Progenitor cell of endocrine pancreas (in vitro differentiated cells): ENCODE measurements at regions not wholly inside any gene's neighbourhood (a gene's known extent, or its start where the extent isn't known, plus 50 kb on each side); places are given as distances from the start of the nearest gene placed in this dataset.

ENCODE experiments used
- DNase-seq: peaks from one replicate; pipeline ENCODE4 v3.0.0; 2021; ENCODE audit warnings: low spot score; ENCODE audit not compliant: unreplicated experiment
- H3K27ac Mint-ChIP-seq: 2 replicates; pipeline ENCODE4 v1.8.0; 2021; ENCODE audit warnings: mild to moderate bottlenecking, moderate library complexity, mixed read lengths
- H3K27me3 Mint-ChIP-seq: 2 replicates; pipeline ENCODE4 v1.8.0; 2021; ENCODE audit warnings: mixed read lengths
- H3K36me3 Mint-ChIP-seq: 2 replicates; pipeline ENCODE4 v1.8.0; 2022; ENCODE audit warnings: mixed read lengths; ENCODE audit not compliant: insufficient read depth
- H3K4me1 Mint-ChIP-seq: 2 replicates; pipeline ENCODE4 v1.8.0; 2021; ENCODE audit warnings: low read depth, mixed read lengths
- H3K4me3 Mint-ChIP-seq: 2 replicates; pipeline ENCODE4 v1.8.0; 2021; ENCODE audit warnings: low read depth, mild to moderate bottlenecking, moderate library complexity, mixed read lengths
- H3K9me3 Mint-ChIP-seq: 2 replicates; pipeline ENCODE4 v1.8.0; 2021; ENCODE audit warnings: low read depth, mixed read lengths
- TF ChIP-seq, protein P1 (sequence below): fragments of 200-600 bp; sonication (generic); IDR thresholded peaks from one replicate; pipeline ENCODE4 v1.5.0; 2021; ENCODE audit warnings: antibody characterized with exemption, mild to moderate bottlenecking; ENCODE audit not compliant: unreplicated experiment

DNA sequence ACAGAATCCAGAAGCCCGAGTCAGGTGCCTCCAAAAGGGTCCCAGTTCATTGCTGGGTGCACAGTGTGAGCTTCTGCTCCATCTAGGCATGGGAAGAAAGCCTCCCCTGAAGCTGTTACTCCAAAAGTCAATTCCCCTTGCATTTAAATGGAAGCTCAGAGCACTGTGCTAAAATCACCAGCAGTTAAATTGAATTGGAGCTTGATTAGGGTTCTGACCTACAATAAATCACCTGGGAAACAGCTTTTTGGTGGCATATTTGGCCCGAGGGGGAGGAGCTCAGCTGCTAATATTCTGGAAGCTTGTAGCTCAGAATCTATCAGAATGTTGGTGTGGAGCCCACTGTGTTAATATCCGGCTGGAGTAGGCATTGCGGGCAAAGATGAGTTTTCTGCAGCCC lies 87.1 kb upstream of the RGMA start:
- Mint-ChIP-seq H3K27ac (no peak overlapping the region), H3K4me3 (no peak overlapping the region), H3K4me1 (no peaks in the 10 kb centered on the region), H3K36me3 (no peaks in the 10 kb centered on the region), H3K27me3 (peaks cover 31% of the 10 kb centered on the region), H3K9me3 (no peaks in the 10 kb centered on the region)
- DNase-seq, result no peak
- TF ChIP-seq, protein P1, sequence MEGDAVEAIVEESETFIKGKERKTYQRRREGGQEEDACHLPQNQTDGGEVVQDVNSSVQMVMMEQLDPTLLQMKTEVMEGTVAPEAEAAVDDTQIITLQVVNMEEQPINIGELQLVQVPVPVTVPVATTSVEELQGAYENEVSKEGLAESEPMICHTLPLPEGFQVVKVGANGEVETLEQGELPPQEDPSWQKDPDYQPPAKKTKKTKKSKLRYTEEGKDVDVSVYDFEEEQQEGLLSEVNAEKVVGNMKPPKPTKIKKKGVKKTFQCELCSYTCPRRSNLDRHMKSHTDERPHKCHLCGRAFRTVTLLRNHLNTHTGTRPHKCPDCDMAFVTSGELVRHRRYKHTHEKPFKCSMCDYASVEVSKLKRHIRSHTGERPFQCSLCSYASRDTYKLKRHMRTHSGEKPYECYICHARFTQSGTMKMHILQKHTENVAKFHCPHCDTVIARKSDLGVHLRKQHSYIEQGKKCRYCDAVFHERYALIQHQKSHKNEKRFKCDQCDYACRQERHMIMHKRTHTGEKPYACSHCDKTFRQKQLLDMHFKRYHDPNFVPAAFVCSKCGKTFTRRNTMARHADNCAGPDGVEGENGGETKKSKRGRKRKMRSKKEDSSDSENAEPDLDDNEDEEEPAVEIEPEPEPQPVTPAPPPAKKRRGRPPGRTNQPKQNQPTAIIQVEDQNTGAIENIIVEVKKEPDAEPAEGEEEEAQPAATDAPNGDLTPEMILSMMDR, result no peak

DNA sequence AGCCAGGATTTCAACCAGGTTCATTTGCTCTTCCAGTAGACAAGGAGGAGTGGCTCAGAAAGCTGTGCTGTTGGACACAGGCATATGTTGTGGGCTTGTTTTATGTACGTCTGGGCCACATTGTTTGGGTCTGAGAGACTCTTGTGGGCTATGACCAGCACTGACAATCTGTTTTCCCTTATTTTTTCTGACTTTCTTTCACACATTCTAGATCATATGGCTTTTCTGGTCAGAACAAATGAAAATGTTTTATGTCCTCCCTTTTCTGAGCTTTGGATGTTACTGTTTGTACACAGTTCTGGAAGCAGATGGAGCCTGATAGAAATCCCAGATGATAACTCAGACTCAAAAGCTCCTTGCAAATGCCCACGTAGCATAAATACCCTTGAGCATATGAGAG lies 85.8 kb upstream of the RGMA start:
- Mint-ChIP-seq H3K27ac (no peak overlapping the region), H3K4me3 (no peak overlapping the region), H3K36me3 (no peaks in the 10 kb centered on the region), H3K9me3 (no peaks in the 10 kb centered on the region), H3K4me1 (no peaks in the 10 kb centered on the region), H3K27me3 (peaks cover 27% of the 10 kb centered on the region)
- TF ChIP-seq, protein P1, result no peak
- DNase-seq, result no peak

DNA sequence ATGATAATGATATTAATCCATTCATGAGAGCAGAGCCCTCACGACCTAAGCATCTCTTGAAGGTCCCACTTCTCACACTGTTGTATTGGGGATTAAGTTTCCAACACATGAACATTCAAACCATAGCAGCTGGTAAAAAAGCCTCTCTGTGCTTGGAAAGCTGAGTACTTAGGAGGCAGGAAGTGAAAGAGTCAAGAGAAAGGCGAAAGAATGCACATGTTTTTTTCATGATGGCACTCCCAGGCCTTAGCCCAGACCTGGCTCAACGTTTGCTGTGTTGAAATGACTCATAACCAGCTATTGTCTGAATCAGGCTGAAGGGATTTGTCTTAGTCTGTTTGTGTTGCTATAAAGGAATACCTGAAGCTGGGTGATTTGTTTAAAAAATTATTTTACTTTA lies 84.4 kb upstream of the RGMA start:
- H3K27ac Mint-ChIP-seq, result no peak overlapping the region
- DNase-seq, result no peak
- H3K9me3 Mint-ChIP-seq, result no peaks in the 10 kb centered on the region
- no peaks in the 10 kb centered on the region for H3K4me1 Mint-ChIP-seq
- TF ChIP-seq, protein P1, result no peak
- H3K27me3 Mint-ChIP-seq, result peaks cover 22% of the 10 kb centered on the region
- H3K4me3 Mint-ChIP-seq, result no peak overlapping the region
- H3K36me3 Mint-ChIP-seq, result no peaks in the 10 kb centered on the region

DNA sequence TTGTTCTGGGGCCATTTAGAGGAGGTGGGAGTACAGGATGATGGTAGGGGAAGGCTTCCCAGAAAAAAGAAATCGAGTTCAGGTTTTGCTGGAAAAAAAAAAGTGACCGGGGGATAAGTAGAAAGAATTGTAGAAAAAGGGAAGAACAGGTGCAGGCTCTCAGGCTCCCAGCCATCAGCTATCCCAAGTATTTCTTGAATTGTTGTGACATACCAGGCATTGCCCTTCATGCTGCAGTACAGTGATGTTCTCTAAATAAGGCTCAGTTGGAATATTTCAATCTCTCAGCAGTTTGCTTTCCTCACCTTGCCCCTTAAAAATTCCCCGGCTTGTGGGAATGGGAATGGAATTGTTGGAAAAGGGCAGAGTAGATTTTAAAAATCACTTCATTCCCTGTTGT lies 82.5 kb upstream of the RGMA start:
- Mint-ChIP-seq H3K27me3 (peaks cover 35% of the 10 kb centered on the region), H3K27ac (no peak overlapping the region), H3K4me1 (no peaks in the 10 kb centered on the region), H3K9me3 (no peaks in the 10 kb centered on the region), H3K4me3 (no peak overlapping the region), H3K36me3 (no peaks in the 10 kb centered on the region)
- TF ChIP-seq, protein P1, result no peak
- no peak for DNase-seq

DNA sequence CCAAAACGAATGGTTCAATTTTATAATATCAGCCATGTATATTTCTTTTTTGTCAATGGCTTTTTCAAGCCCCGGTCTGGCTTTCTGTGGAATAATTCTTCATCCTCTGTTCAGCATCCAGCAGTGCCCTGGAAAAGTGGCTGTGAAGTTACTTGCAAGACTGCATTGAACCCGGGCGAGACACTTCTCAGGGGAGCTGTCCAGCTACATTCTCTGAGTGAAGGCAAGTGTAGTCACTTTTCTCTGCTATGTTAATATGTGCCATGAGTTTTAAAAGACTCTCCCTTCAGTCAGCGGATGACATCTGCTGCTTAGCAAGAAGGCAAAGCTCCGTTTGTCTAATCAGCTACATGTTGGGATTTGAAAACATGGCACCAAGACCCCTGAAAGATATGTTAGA lies 81.3 kb upstream of the RGMA start:
- TF ChIP-seq, protein P1, result no peak
- no peaks in the 10 kb centered on the region for H3K36me3 Mint-ChIP-seq
- no peak overlapping the region for H3K4me3 Mint-ChIP-seq
- DNase-seq, result no peak
- no peak overlapping the region for H3K27ac Mint-ChIP-seq
- H3K4me1 Mint-ChIP-seq, result no peaks in the 10 kb centered on the region
- no peaks in the 10 kb centered on the region for H3K9me3 Mint-ChIP-seq
- H3K27me3 Mint-ChIP-seq, result peaks cover 39% of the 10 kb centered on the region
